ENCODE measurements at regions not wholly inside any gene's neighbourhood (a gene's known extent, or its start where the extent isn't known, plus 50 kb on each side); places are given as distances from the start of the nearest gene placed in this dataset.

- Histone ChIP-seq H4K20me1 (ENCODE audit: insufficient read depth, low read length) (no peaks in the 10 kb centered on the region), H3K4me3 (ENCODE audit: low read depth, low read length, poor library complexity, severe bottlenecking) (no peak overlapping the region), H3K4me2 (ENCODE audit: low read length) (no peak overlapping the region), H3K9me2 (ENCODE audit: insufficient read depth, low read length) (no peaks in the 10 kb centered on the region), H3K9me3 (ENCODE audit: low read length) (no peaks in the 10 kb centered on the region), H3K4me1 (ENCODE audit: insufficient read depth, low read length, poor library complexity, severe bottlenecking) (no peaks in the 10 kb centered on the region), H2AFZ (ENCODE audit: low read length) (no peak overlapping the region), H3K36me3 (ENCODE audit: insufficient read depth, low read length) (no peaks in the 10 kb centered on the region), H3K79me2 (ENCODE audit: insufficient read depth, low read depth, low read length) (no peaks in the 10 kb centered on the region), H3K27ac (ENCODE audit: low read depth, low read length, poor library complexity, severe bottlenecking) (no peak overlapping the region)
- TF ChIP-seq CTCF (conservative IDR thresholded peaks at IDR 0.05; ENCODE audit: low read length) (no peak), EZH2phosphoT487 (IDR thresholded peaks at IDR 0.05; ENCODE audit: borderline replicate concordance, low read depth, low read length) (no peak)
- ChIA-PET POLR2A (no interaction called here), CTCF (ENCODE audit: unreplicated experiment) (no interaction called here)
- intact Hi-C loops (cut with micrococcal nuclease; ENCODE audit: unreplicated experiment): no loop called here
- BruUV-seq (replicated peaks): no TSS peak
- DNase-seq (ENCODE audit: low spot score): no peak
Measured at GRCh38 chr1:60589046-60589748, 493.2 kb upstream of the NFIA start.

DNA sequence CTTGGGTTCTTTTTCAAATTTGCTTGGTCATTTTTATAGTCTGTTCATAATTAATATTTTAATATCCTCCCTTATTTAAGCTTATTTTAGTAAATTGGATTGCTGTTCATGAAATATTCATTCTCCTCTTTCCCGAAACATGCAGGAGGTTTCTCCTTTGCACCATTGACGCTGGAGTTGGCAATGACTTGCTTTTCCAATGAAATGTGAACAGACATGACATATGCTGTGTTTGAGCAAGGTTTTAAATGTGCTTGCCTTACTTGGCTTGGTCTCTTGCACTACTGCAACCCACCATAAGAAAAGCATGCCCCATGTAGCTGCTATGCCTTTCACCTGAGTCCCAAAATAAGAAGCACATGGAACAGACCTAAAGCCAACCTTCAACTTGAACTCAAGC lies 498.0 kb upstream of the NFIA start:
- no peaks in the 10 kb centered on the region for H3K79me2 ChIP-seq (ENCODE audit: insufficient read depth, low read depth, low read length)
- H3K9me3 ChIP-seq (ENCODE audit: low read length): no peaks in the 10 kb centered on the region
- no peaks in the 10 kb centered on the region for H3K36me3 ChIP-seq (ENCODE audit: insufficient read depth, low read length)
- intact Hi-C loops (cut with micrococcal nuclease; ENCODE audit: unreplicated experiment): no loop called here
- no peak overlapping the region for H2AFZ ChIP-seq (ENCODE audit: low read length)
- BruUV-seq (replicated peaks): no TSS peak
- H3K9me2 ChIP-seq (ENCODE audit: insufficient read depth, low read length): no peaks in the 10 kb centered on the region
- H3K27ac ChIP-seq (ENCODE audit: low read depth, low read length, poor library complexity, severe bottlenecking): no peak overlapping the region
- TF ChIP-seq EZH2phosphoT487 (IDR thresholded peaks at IDR 0.05; ENCODE audit: borderline replicate concordance, low read depth, low read length) (no peak), CTCF (conservative IDR thresholded peaks at IDR 0.05; ENCODE audit: low read length) (no peak)
- DNase-seq (ENCODE audit: low spot score): no peak
- ChIA-PET POLR2A (no interaction called here), CTCF (ENCODE audit: unreplicated experiment) (no interaction called here)
- H3K4me1 ChIP-seq (ENCODE audit: insufficient read depth, low read length, poor library complexity, severe bottlenecking): no peaks in the 10 kb centered on the region
- no peak overlapping the region for H3K4me3 ChIP-seq (ENCODE audit: low read depth, low read length, poor library complexity, severe bottlenecking)
- no peak overlapping the region for H3K4me2 ChIP-seq (ENCODE audit: low read length)
- no peaks in the 10 kb centered on the region for H4K20me1 ChIP-seq (ENCODE audit: insufficient read depth, low read length)

- Histone ChIP-seq H3K27ac (ENCODE audit: low read depth, low read length, poor library complexity, severe bottlenecking) (no peak overlapping the region), H3K4me1 (ENCODE audit: insufficient read depth, low read length, poor library complexity, severe bottlenecking) (no peaks in the 10 kb centered on the region), H3K36me3 (ENCODE audit: insufficient read depth, low read length) (no peaks in the 10 kb centered on the region), H3K9me2 (ENCODE audit: insufficient read depth, low read length) (no peaks in the 10 kb centered on the region), H2AFZ (ENCODE audit: low read length) (no peak overlapping the region), H3K4me2 (ENCODE audit: low read length) (no peak overlapping the region), H3K79me2 (ENCODE audit: insufficient read depth, low read depth, low read length) (no peaks in the 10 kb centered on the region), H4K20me1 (ENCODE audit: insufficient read depth, low read length) (no peaks in the 10 kb centered on the region), H3K9me3 (ENCODE audit: low read length) (no peaks in the 10 kb centered on the region), H3K4me3 (ENCODE audit: low read depth, low read length, poor library complexity, severe bottlenecking) (no peak overlapping the region)
- peak; percentile 5 for DNase-seq (ENCODE audit: low spot score)
- no peak for TF ChIP-seq EZH2phosphoT487 (IDR thresholded peaks at IDR 0.05; ENCODE audit: borderline replicate concordance, low read depth, low read length)
- no peak for TF ChIP-seq CTCF (conservative IDR thresholded peaks at IDR 0.05; ENCODE audit: low read length)
- ChIA-PET CTCF (ENCODE audit: unreplicated experiment) (no interaction called here), POLR2A (no interaction called here)
- no TSS peak for BruUV-seq (replicated peaks)
- intact Hi-C loops (cut with micrococcal nuclease; ENCODE audit: unreplicated experiment): no loop called here
Measured at GRCh38 chr1:60583696-60584095, 498.7 kb upstream of the NFIA start.

Measured in OCI-LY7 (cell line).